HG03097 (cell line): ENCODE measurements at regions not wholly inside any gene's neighbourhood (a gene's known extent, or its start where the extent isn't known, plus 50 kb on each side); places are given as distances from the start of the nearest gene placed in this dataset.

ENCODE experiments used
- ATAC-seq: cut with Tn5 transposase; IDR thresholded peaks from one replicate; pipeline ENCODE4 v1.9.1; 2021; ENCODE audit not compliant: unreplicated experiment, low FRiP score

- ATAC-seq: no peak
Measured at GRCh38 chr6:14738497-14738896, 507.4 kb upstream of the JARID2 start.

- ATAC-seq: no peak
Measured at GRCh38 chr6:14738933-14739332, 506.9 kb upstream of the JARID2 start.

- no peak for ATAC-seq
Measured at GRCh38 chr6:14739827-14740226, 506.0 kb upstream of the JARID2 start.

GRCh38 chr6:14742171-14742570, 503.7 kb upstream of the JARID2 start:
- ATAC-seq: no peak

GRCh38 chr6:14742680-14743079, 503.2 kb upstream of the JARID2 start:
- ATAC-seq: no peak

- no peak for ATAC-seq
Measured at GRCh38 chr6:14743144-14743473, 502.8 kb upstream of the JARID2 start.

GRCh38 chr6:14743474-14744211, 502.2 kb upstream of the JARID2 start:
- no peak for ATAC-seq

- ATAC-seq: no peak
Measured at GRCh38 chr6:14744212-14744556, 501.7 kb upstream of the JARID2 start.

- no peak for ATAC-seq
Measured at GRCh38 chr6:14746139-14746837, 499.6 kb upstream of the JARID2 start.

- ATAC-seq: no peak
Measured at GRCh38 chr6:14747881-14748520, 497.9 kb upstream of the JARID2 start.

GRCh38 chr6:14748679-14749078, 497.2 kb upstream of the JARID2 start:
- no peak for ATAC-seq

- no peak for ATAC-seq
Measured at GRCh38 chr6:14750059-14750661, 495.7 kb upstream of the JARID2 start.

GRCh38 chr6:14751645-14752175, 494.2 kb upstream of the JARID2 start:
- no peak for ATAC-seq

GRCh38 chr6:14754751-14755513, 490.9 kb upstream of the JARID2 start:
- no peak for ATAC-seq

- no peak for ATAC-seq
Measured at GRCh38 chr6:14756340-14756739, 489.5 kb upstream of the JARID2 start.

GRCh38 chr6:14757014-14757413, 488.9 kb upstream of the JARID2 start:
- ATAC-seq: no peak

GRCh38 chr6:14757418-14757817, 488.5 kb upstream of the JARID2 start:
- ATAC-seq: no peak

- no peak for ATAC-seq
Measured at GRCh38 chr6:14758421-14759081, 487.3 kb upstream of the JARID2 start.

GRCh38 chr6:14759976-14760672, 485.7 kb upstream of the JARID2 start:
- ATAC-seq: no peak
